ENCODE measurements at regions not wholly inside any gene's neighbourhood (a gene's known extent, or its start where the extent isn't known, plus 50 kb on each side); places are given as distances from the start of the nearest gene placed in this dataset.

DNA sequence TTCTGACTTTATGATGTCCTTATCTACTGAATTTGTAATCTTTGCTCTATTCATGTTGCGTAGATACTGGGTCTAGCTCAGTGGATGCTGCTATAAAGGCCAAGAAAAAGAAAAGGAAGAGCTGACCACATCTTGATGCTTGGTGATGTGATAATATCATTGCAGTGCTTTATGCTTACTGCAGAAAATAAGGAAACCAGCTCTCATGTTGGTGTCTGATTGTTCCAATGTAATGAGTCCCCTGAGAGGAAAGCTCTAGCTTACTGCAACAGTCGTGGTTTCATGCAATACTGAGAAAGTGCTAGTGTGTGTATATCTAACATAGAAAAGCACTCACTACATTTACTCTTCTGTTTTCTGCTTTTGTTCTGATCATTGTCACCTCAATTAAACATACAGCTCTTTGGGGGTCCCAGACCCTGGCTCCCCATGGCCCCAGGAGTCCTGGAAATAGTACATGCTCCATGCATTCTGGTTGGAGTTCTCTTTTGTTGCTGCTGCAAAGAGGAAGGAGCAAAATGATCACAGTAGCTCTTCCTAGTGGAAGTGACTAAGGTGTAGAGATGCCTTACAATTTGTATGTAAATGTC lies 338.8 kb downstream of the CYRIA start:
- H3K27me3 ChIP-seq (replicated peaks; ENCODE audit: control insufficient read depth, insufficient read depth, low read length), result peaks cover 2% of the 10 kb centered on the region
- TF ChIP-seq, protein P1, sequence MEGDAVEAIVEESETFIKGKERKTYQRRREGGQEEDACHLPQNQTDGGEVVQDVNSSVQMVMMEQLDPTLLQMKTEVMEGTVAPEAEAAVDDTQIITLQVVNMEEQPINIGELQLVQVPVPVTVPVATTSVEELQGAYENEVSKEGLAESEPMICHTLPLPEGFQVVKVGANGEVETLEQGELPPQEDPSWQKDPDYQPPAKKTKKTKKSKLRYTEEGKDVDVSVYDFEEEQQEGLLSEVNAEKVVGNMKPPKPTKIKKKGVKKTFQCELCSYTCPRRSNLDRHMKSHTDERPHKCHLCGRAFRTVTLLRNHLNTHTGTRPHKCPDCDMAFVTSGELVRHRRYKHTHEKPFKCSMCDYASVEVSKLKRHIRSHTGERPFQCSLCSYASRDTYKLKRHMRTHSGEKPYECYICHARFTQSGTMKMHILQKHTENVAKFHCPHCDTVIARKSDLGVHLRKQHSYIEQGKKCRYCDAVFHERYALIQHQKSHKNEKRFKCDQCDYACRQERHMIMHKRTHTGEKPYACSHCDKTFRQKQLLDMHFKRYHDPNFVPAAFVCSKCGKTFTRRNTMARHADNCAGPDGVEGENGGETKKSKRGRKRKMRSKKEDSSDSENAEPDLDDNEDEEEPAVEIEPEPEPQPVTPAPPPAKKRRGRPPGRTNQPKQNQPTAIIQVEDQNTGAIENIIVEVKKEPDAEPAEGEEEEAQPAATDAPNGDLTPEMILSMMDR (IDR thresholded peaks at IDR 0.05; ENCODE audit: insufficient read depth, low read length, poor library complexity, severe bottlenecking), result no peak
- H3K4me3 ChIP-seq (replicated peaks; ENCODE audit: low read depth, low read length), result no peak overlapping the region
- DNase-seq (ENCODE audit: extremely low read depth, insufficient read length), result no peak
- H3K36me3 ChIP-seq (ENCODE audit: control insufficient read depth, insufficient read depth, low read length), result no peaks in the 10 kb centered on the region

DNA sequence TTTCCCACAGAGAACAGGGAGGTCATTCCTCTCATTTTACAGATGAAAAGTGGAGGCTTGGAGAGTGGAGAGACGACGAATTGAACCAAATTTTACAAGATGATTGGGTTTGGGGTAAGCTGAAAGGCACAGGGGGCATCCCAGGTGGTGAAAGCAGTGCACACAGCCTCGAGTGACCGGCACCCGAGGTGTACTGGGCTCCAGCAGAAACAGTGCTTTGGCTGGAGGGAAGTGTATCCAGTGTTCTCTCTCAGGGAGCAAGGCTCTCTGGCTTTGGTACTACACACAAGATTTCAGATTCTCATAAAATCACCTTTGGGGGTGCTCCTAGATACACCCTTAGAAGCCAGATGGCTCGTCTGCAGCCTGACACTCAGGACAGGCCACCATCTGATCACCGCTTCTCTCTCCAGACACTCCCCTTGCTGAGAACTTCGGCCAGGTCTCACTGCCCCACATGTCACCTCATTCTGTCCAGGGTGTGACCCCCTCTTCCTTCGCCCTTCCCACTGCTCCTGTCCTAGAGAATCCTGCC lies 339.6 kb downstream of the CYRIA start:
- DNase-seq (ENCODE audit: extremely low read depth, insufficient read length), result no peak
- Histone ChIP-seq H3K27me3 (replicated peaks; ENCODE audit: control insufficient read depth, insufficient read depth, low read length) (peaks cover 2% of the 10 kb centered on the region), H3K36me3 (ENCODE audit: control insufficient read depth, insufficient read depth, low read length) (no peaks in the 10 kb centered on the region), H3K4me3 (replicated peaks; ENCODE audit: low read depth, low read length) (no peak overlapping the region)
- TF ChIP-seq, protein P1 (IDR thresholded peaks at IDR 0.05; ENCODE audit: insufficient read depth, low read length, poor library complexity, severe bottlenecking), result no peak

DNA sequence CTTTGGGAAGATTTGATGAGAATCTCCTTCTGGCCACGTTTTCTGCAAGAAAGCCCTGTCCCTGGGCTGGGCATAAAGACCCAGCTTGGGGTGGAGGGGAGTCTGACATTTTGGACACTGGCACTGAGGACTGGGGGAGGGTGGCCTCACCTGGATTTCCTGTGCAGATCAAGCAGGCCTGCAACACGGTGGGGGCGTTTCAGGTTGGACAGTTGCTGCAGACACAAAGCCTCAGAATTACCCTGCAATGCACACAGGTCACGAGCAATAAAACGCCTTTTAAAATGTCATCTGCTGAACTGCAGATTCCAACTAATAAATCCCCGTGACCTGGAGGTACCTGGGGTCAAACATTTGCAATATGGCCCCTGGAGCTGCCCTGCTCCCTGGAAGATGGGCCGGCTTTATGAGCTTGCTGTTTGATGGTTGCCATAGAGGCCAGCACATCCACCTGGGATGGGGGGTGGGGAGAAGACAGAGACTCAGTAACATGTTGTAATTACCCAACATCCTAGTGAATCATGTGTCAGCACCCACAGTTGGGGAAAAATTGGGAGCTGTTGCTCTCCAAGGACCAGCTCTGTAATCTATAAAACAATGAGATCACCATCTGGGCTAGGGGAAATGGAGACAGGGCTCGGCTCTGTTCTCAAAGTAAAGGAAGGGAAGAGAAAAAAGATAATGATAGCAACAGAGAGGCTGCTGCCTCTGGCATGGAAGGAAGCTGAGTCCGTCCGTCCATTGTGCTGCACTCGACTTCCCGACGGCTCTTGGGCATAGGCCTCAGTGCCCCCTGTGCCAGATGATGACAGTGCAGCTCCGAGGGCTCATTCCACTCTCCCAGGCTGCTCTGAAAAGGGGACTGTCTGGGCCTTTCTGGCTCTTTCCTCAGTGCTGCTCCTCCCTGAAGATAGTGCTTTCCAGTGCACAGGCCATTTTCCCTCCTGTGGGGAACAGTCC lies 340.3 kb downstream of the CYRIA start:
- DNase-seq (ENCODE audit: extremely low read depth, insufficient read length), result no peak
- H3K4me3 ChIP-seq (replicated peaks; ENCODE audit: low read depth, low read length), result no peak overlapping the region
- TF ChIP-seq, protein P1 (IDR thresholded peaks at IDR 0.05; ENCODE audit: insufficient read depth, low read length, poor library complexity, severe bottlenecking), result no peak
- peaks cover 2% of the 10 kb centered on the region for H3K27me3 ChIP-seq (replicated peaks; ENCODE audit: control insufficient read depth, insufficient read depth, low read length)
- H3K36me3 ChIP-seq (ENCODE audit: control insufficient read depth, insufficient read depth, low read length), result no peaks in the 10 kb centered on the region

DNA sequence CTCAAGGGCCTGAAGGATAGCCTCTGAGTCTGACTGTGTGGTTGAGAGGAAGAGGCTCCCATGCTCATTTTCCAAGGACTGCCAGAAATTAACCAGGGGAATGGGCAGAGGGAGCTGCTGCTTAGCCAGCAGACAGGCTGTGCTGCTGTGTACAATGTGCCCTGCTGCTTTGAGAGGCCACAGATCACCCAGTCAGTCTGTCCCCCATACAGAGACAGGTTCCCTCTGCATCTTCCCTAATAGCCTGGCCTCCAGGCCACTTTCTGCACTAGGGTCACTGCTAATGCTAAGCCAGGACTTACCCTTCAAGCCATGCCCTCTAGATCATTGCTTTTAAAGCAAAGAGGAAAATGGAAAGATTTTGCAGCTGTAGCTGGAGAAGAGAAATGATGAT lies 341.1 kb downstream of the CYRIA start:
- Histone ChIP-seq H3K36me3 (ENCODE audit: control insufficient read depth, insufficient read depth, low read length) (no peaks in the 10 kb centered on the region), H3K4me3 (replicated peaks; ENCODE audit: low read depth, low read length) (no peak overlapping the region), H3K27me3 (replicated peaks; ENCODE audit: control insufficient read depth, insufficient read depth, low read length) (peaks cover 2% of the 10 kb centered on the region)
- TF ChIP-seq, protein P1 (IDR thresholded peaks at IDR 0.05; ENCODE audit: insufficient read depth, low read length, poor library complexity, severe bottlenecking), result no peak
- DNase-seq (ENCODE audit: extremely low read depth, insufficient read length), result no peak

DNA sequence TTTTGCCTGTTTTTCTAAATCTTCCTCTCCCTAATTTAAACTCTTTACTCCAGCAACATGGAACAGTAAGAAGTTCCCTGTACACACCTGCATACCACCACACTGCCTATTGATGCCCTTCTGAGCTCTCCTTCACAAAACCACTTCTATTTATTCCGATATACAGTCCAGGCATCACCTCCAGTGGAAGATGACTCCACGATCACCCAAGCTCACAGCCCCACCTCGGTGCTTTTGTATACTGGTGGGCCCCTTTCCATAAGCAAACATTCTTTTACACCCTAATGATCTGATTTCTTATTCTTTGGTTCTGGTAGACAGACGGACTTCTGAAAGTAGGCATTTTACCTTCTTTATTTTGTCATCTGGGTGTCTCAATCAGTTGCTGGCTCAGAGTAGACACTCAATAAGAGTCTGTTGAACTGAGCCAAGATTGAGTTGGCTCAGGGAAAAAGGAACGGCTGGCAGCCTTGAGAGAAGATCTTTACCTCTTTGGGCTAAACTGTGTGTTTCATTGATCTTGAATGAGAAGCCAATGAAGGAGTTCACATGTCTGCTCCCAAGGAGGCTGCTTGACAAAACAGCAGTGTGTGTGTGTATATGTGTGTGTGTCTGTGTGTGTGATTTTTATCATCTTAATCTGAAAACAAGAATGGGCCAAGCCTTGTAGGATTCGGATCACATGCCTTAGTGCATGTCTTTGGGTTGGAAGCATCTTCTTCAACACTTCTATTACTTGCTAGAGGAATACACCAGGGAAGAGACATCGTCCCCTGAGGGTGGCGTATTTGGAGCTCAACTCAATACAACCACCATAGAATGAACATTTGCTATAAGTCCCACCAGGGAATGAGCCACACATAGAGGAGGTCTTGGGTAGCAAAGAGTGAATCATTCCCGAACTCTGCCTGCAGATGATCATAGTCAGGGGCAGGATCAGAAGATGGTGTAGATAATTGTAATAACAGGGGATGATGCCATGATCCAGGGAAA lies 341.8 kb downstream of the CYRIA start:
- Histone ChIP-seq H3K4me3 (replicated peaks; ENCODE audit: low read depth, low read length) (no peak overlapping the region), H3K36me3 (ENCODE audit: control insufficient read depth, insufficient read depth, low read length) (no peaks in the 10 kb centered on the region), H3K27me3 (replicated peaks; ENCODE audit: control insufficient read depth, insufficient read depth, low read length) (peaks cover 2% of the 10 kb centered on the region)
- TF ChIP-seq, protein P1 (IDR thresholded peaks at IDR 0.05; ENCODE audit: insufficient read depth, low read length, poor library complexity, severe bottlenecking), result no peak
- DNase-seq (ENCODE audit: extremely low read depth, insufficient read length), result no peak
